ENCODE measurements at regions not wholly inside any gene's neighbourhood (a gene's known extent, or its start where the extent isn't known, plus 50 kb on each side); places are given as distances from the start of the nearest gene placed in this dataset.

DNA sequence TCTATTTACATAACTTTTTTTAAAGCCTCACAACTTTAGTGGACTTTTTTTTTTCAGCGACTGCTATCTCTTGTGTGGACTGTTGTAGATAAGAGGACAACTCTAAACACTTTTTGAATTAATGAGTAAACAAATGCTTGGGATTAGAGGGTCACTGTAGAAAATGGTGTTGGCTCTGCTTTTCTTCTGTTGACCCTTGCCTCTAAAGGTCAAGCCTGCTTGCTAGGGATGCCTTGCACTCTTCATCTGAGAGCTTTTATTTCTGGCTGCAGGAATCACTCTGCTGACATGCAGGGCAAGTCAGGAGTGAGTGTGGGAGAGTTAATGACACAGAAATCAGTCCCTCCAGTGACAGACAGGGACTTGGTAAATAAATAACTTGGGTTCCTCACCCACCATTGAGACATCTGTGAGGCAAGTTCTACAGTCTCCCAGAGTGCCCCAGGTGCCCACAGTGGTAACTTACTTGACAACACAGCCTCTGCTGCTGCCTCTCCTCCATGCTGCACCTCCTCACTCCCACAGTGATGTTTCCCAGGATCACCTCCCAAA, 390.1 kb downstream of the IL20RB start:
- TF ChIP-seq POLR2A (IDR thresholded peaks at IDR 0.05): no peak
- TF ChIP-seq, protein P1, sequence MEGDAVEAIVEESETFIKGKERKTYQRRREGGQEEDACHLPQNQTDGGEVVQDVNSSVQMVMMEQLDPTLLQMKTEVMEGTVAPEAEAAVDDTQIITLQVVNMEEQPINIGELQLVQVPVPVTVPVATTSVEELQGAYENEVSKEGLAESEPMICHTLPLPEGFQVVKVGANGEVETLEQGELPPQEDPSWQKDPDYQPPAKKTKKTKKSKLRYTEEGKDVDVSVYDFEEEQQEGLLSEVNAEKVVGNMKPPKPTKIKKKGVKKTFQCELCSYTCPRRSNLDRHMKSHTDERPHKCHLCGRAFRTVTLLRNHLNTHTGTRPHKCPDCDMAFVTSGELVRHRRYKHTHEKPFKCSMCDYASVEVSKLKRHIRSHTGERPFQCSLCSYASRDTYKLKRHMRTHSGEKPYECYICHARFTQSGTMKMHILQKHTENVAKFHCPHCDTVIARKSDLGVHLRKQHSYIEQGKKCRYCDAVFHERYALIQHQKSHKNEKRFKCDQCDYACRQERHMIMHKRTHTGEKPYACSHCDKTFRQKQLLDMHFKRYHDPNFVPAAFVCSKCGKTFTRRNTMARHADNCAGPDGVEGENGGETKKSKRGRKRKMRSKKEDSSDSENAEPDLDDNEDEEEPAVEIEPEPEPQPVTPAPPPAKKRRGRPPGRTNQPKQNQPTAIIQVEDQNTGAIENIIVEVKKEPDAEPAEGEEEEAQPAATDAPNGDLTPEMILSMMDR (IDR thresholded peaks at IDR 0.05): no peak
- DNase-seq: no peak
- WGBS, 4 donors: 16 to 42% (median 30%) methylated on average over 1 of the region's 1 CpG
- H3K4me1 ChIP-seq (replicated peaks in 1 of 2): no peaks in the 10 kb centered on the region
- intact Hi-C loops (cut with DNase I): no loop called here
- no peak overlapping the region for H3K4me3 ChIP-seq
- H3K27me3 ChIP-seq: no peaks in the 10 kb centered on the region
- no peaks in the 10 kb centered on the region for H3K9me3 ChIP-seq (replicated peaks in 1 of 3)
- H3K36me3 ChIP-seq (replicated peaks in 1 of 2): no peaks in the 10 kb centered on the region
- no peak overlapping the region for H3K27ac ChIP-seq

DNA sequence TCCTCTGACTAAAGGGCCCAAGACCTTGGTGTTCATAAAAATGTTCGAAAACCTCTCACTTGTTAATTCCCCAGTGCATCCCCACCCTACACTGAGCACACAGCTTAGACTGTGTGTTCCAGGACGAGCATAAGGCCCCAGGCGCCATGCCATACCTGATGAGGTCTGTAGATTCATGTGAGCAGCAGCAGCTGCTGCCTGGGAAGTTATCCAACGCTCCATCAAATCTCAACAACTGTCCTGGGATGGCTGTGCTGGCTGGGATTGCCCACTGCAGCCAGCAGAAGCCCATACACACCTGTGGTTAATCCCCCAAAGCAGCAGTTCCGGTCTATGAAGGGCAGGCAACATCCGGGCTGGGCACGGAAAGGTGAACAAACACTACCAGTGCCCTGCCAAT, 391.2 kb downstream of the IL20RB start:
- no peak overlapping the region for H3K27ac ChIP-seq
- no peak for DNase-seq
- 64 to 73% (median 71%) methylated on average over 7 of the region's 7 CpGs for WGBS, 4 donors
- no peaks in the 10 kb centered on the region for H3K36me3 ChIP-seq (replicated peaks in 1 of 2)
- no peak overlapping the region for H3K4me3 ChIP-seq
- no peaks in the 10 kb centered on the region for H3K27me3 ChIP-seq
- H3K4me1 ChIP-seq (replicated peaks in 1 of 2): no peaks in the 10 kb centered on the region
- H3K9me3 ChIP-seq (replicated peaks in 1 of 3): no peaks in the 10 kb centered on the region
- TF ChIP-seq POLR2A (IDR thresholded peaks at IDR 0.05): no peak
- TF ChIP-seq, protein P1 (IDR thresholded peaks at IDR 0.05): no peak
- intact Hi-C loops (cut with DNase I): no loop called here

DNA sequence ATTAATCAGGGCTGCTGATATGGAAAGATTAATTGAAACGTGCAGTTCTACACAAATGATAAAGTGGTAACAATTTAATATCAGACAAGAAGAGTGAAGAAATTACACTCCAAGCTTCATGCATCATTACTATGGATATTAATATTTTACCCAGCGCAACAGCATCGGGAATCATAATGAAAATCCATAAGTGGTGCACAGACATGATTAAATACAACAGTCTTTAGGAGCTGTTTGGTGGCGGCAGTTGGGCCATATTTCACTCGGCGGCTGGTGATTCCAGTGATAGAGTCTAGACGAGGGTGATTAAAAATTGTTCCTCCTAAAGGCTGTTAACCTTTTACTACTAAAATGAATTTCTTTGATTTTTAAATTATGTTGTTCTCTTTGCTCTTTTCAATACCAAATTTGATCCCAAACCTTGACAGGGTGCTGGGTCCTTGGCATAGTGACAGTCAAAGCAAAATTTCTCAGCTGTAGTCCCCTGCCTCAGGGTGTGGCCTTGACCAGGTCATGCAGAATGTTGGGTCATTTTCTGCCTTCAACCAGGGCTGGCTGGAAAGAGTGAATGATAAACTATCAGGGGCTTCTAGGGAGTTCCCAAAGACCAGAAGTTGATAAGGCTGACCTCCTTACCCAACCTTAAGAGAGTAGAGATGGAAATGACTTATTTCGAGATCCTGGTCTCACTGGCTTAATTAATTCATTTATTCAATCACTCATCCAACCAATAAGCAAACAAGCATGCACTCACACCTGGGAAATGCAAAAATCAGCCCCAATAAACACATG, 392.0 kb downstream of the IL20RB start:
- Histone ChIP-seq H3K4me1 (replicated peaks in 1 of 2) (no peaks in the 10 kb centered on the region), H3K27me3 (no peaks in the 10 kb centered on the region), H3K9me3 (replicated peaks in 1 of 3) (no peaks in the 10 kb centered on the region), H3K4me3 (no peak overlapping the region), H3K27ac (no peak overlapping the region), H3K36me3 (replicated peaks in 1 of 2) (no peaks in the 10 kb centered on the region)
- intact Hi-C loops (cut with DNase I): no loop called here
- WGBS, 4 donors: 52 to 58% (median 54%) methylated on average over 8 of the region's 8 CpGs
- TF ChIP-seq POLR2A (IDR thresholded peaks at IDR 0.05): no peak
- TF ChIP-seq, protein P1 (IDR thresholded peaks at IDR 0.05): no peak
- DNase-seq: no peak

DNA sequence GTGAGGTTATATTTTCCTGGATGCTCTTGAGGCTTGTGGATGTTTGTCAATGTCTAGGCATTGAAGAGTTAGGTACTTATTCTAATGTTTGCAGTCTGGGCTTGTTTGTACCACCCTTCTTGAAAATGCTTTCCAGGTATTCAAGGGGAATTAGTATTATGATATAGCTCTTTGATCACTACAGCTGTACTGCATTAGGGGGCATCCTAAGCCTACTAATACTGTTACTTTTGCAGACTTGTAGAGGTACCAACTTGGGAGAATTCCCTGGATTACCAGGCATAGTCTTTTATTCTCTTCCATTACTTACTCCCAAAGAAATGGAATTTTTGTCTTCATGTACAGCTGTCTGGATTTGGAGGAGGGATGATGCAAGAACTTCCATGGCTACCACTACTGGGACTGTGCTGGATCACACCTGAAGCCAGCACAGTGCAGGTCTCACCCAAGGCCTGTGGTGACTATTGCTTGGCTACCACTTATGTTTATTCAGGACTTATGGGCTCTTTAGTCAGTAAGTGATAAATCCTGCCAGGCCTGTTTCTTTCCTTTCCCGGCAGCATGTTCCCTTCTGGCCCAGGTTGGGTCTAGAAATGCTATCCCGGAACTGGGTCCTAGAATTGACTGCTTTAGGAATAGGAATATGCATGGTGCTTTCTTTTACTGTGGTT, 402.9 kb downstream of the IL20RB start:
- H3K36me3 ChIP-seq (replicated peaks in 1 of 2): no peaks in the 10 kb centered on the region
- TF ChIP-seq, protein P1 (IDR thresholded peaks at IDR 0.05): no peak
- TF ChIP-seq POLR2A (IDR thresholded peaks at IDR 0.05): no peak
- no peaks in the 10 kb centered on the region for H3K4me1 ChIP-seq (replicated peaks in 1 of 2)
- H3K9me3 ChIP-seq (replicated peaks in 1 of 3): no peaks in the 10 kb centered on the region
- no peak overlapping the region for H3K4me3 ChIP-seq
- DNase-seq: no peak
- 81 to 93% (median 85%) methylated on average over 2 of the region's 2 CpGs for WGBS, 4 donors
- no peaks in the 10 kb centered on the region for H3K27me3 ChIP-seq
- intact Hi-C loops (cut with DNase I): no loop called here
- no peak overlapping the region for H3K27ac ChIP-seq
